Suprapubic skin (tissue), 4 donors: ENCODE measurements at regions not wholly inside any gene's neighbourhood (a gene's known extent, or its start where the extent isn't known, plus 50 kb on each side); places are given as distances from the start of the nearest gene placed in this dataset.

Experiments used
- CTCF ChIP-seq, 2 donors: fragments of 200-600 bp in 1 of 2; fragments of 450-650 bp in 1 of 2; sonication (generic) in 1 of 2; IDR thresholded peaks; one replicate each; pipeline ENCODE4 v1.5.1; 2016 to 2019; ENCODE audit warnings: antibody characterized with exemption in 2 of 2, mild to moderate bottlenecking in 1 of 2, moderate library complexity in 1 of 2
- EP300 ChIP-seq: sonication (generic); formaldehyde crosslinking; IDR thresholded peaks from one replicate; pipeline ENCODE4 v1.6.1; 2017; ENCODE audit warnings: antibody characterized with exemption
- POLR2A ChIP-seq, 2 donors: fragments of 450-650 bp; IDR thresholded peaks; one replicate each; pipeline ENCODE4 v1.6.1; 2017; ENCODE audit warnings: antibody characterized with exemption in 2 of 2, mild to moderate bottlenecking in 2 of 2, moderate library complexity in 2 of 2
- POLR2AphosphoS5 ChIP-seq, 3 donors: sonication (generic); formaldehyde crosslinking; IDR thresholded peaks; one replicate each; pipeline ENCODE4 v1.6.1; 2017; ENCODE audit warnings: antibody characterized with exemption in 3 of 3

GRCh38 chr7:155203882-155204691 lies 93.6 kb upstream of the INSIG1 start:
- TF ChIP-seq CTCF (IDR thresholded peaks at IDR 0.05) (no peak), POLR2A (IDR thresholded peaks at IDR 0.05) (no peak), POLR2AphosphoS5 (IDR thresholded peaks at IDR 0.05) (no peak), EP300 (no peak)
